NB4 (cell line): ENCODE measurements at regions not wholly inside any gene's neighbourhood (a gene's known extent, or its start where the extent isn't known, plus 50 kb on each side); places are given as distances from the start of the nearest gene placed in this dataset.

Experiments used
- DNase-seq: peaks from one replicate; pipeline ENCODE4 v3.0.0; 2010; ENCODE audit warnings: low read depth
- H3K4me3 ChIP-seq: one replicate; pipeline ENCODE4 v1.5.1; 2011; ENCODE audit warnings: mild to moderate bottlenecking, low read depth, low read length, moderate library complexity
- MAX ChIP-seq: IDR thresholded peaks from 2 replicates; pipeline ENCODE4 v1.6.1; 2011; ENCODE audit warnings: low read depth, low read length
- MYC ChIP-seq: IDR thresholded peaks from 2 replicates; pipeline ENCODE4 v1.6.1; 2011; ENCODE audit warnings: low read depth, low read length
- POLR2A ChIP-seq: IDR thresholded peaks from 2 replicates; pipeline ENCODE4 v1.6.1; 2011; ENCODE audit warnings: mild to moderate bottlenecking; ENCODE audit not compliant: insufficient read length; ENCODE audit errors: extremely low read depth
- TF ChIP-seq, protein P1 (sequence below): IDR thresholded peaks from one replicate; pipeline ENCODE4 v1.5.1; 2012; ENCODE audit warnings: low read depth, low read length

- no peak for DNase-seq
- no peak overlapping the region for H3K4me3 ChIP-seq
- no peak for TF ChIP-seq MYC
- no peak for TF ChIP-seq POLR2A
- TF ChIP-seq, protein P1, sequence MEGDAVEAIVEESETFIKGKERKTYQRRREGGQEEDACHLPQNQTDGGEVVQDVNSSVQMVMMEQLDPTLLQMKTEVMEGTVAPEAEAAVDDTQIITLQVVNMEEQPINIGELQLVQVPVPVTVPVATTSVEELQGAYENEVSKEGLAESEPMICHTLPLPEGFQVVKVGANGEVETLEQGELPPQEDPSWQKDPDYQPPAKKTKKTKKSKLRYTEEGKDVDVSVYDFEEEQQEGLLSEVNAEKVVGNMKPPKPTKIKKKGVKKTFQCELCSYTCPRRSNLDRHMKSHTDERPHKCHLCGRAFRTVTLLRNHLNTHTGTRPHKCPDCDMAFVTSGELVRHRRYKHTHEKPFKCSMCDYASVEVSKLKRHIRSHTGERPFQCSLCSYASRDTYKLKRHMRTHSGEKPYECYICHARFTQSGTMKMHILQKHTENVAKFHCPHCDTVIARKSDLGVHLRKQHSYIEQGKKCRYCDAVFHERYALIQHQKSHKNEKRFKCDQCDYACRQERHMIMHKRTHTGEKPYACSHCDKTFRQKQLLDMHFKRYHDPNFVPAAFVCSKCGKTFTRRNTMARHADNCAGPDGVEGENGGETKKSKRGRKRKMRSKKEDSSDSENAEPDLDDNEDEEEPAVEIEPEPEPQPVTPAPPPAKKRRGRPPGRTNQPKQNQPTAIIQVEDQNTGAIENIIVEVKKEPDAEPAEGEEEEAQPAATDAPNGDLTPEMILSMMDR = no peak
- no peak for TF ChIP-seq MAX
Measured at GRCh38 chr4:58360354-58361133, 1250.4 kb upstream of the IGFBP7 start.

DNA sequence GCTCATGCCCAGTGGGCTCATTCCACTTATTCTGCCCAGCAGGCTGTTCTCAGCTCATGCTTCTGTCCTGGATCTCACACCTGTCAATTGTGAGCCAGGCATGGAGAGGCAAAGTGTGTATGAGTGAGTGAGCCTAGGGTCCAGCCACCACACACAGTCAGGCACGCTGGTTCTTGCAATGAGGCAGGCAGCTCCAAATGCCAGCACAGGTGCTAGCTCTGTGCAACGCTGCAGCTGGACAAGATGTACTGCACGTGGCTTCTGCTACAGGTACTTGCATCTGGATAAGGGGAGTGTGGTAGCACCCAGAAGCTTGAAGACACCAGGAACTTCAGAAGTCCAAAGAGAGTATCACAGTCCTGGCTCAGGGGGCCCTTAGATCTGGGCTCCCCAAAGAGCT lies 1249.4 kb upstream of the IGFBP7 start:
- TF ChIP-seq, protein P1 = no peak
- TF ChIP-seq MAX = no peak
- no peak for TF ChIP-seq MYC
- TF ChIP-seq POLR2A = no peak
- no peak for DNase-seq

GRCh38 chr4:58357947-58358346 lies 1247.8 kb upstream of the IGFBP7 start:
- TF ChIP-seq POLR2A = no peak
- no peak for TF ChIP-seq MYC
- no peak overlapping the region for H3K4me3 ChIP-seq
- DNase-seq = no peak

More for the DNA sequence above, 1249.4 kb upstream of the IGFBP7 start:
- H3K4me3 ChIP-seq = no peak overlapping the region

GRCh38 chr4:58325070-58325469 lies 1214.9 kb upstream of the IGFBP7 start:
- TF ChIP-seq, protein P1 = no peak
- TF ChIP-seq MYC (no peak), POLR2A (no peak), MAX (no peak)
- DNase-seq = no peak
- H3K4me3 ChIP-seq = no peak overlapping the region

DNA sequence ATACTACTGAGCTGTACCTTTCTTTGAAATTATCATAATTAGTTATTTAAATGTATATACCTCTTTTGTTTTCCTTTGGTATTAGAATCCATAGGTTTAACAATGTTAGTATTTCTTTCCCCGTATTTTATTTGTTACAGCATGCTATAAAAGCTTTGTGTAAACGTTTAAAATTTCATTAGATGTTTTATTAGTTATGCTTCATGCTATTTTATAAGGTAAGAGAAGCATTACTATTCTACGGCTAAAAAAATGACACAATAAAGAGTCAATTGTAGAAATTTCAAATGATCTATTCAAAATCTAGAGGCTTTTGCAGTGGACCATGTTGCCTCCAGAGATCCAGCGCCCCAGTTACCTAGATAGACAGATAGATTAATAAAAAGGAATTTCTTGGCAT lies 1203.3 kb upstream of the IGFBP7 start:
- no peak overlapping the region for H3K4me3 ChIP-seq
- TF ChIP-seq MAX (no peak), MYC (no peak), POLR2A (no peak)
- TF ChIP-seq, protein P1 = no peak
- DNase-seq = no peak

DNA sequence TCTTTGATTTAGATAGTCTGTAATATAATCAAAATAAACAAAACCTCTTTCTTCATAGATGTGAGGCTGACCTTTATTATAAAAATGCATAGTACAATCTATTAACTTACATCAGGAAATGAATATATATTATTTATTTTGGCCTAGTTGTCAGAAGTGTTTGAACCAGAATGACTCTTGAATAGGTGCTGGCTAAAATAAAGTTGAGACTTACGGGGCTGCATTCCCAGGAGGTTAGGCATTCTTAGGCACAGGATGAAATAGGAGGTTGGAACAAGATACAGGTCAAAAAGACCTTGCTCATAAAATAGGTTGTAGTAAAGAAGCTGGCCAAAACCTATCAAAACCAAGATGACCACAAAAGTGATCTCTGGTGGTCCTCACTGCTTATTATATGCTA lies 1193.3 kb upstream of the IGFBP7 start:
- no peak for DNase-seq
- no peak overlapping the region for H3K4me3 ChIP-seq
- TF ChIP-seq, protein P1 = no peak
- TF ChIP-seq MYC (no peak), POLR2A (no peak), MAX (no peak)
